H7 (cell line): ENCODE measurements at regions not wholly inside any gene's neighbourhood (a gene's known extent, or its start where the extent isn't known, plus 50 kb on each side); places are given as distances from the start of the nearest gene placed in this dataset.

Experiments
- DNase-seq: peaks from one replicate; pipeline ENCODE4 v3.0.0; 2012
- H3K27me3 ChIP-seq: 2 replicates; pipeline ENCODE4 v1.6.0; 2011; ENCODE audit warnings: mild to moderate bottlenecking, low read length; ENCODE audit not compliant: control insufficient read depth, insufficient read depth
- H3K36me3 ChIP-seq: replicated peaks from 2 replicates; pipeline ENCODE4 v1.5.1; 2011; ENCODE audit warnings: low read length; ENCODE audit not compliant: control insufficient read depth, insufficient read depth
- H3K4me3 ChIP-seq: 2 replicates; pipeline ENCODE4 v1.5.1; 2011; ENCODE audit warnings: low read depth, mild to moderate bottlenecking, control low read depth, low read length, moderate library complexity; ENCODE audit not compliant: insufficient read depth

DNA sequence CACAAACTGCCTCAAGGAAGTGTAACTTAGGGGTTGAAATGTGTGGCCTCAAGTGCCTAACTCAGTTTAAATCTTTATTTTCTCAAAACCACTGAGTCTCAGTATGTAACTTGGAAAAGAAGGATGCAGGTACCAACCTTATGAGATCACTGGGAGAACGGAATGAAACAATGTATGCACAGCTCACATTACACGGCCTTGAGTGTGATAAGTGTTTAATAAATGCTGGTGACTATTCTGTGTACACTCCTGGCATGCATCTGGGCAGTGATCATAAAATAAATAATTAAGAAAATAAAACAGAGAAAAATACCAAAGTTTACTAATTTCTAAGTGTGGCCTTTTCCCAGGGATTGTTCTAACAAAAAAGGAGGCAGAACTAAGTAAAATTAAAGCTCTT, 974.5 kb upstream of the FLRT2 start:
- no peaks in the 10 kb centered on the region for H3K27me3 ChIP-seq
- no peaks in the 10 kb centered on the region for H3K36me3 ChIP-seq
- no peak overlapping the region for H3K4me3 ChIP-seq
- DNase-seq: no peak

- Histone ChIP-seq H3K27me3 (no peaks in the 10 kb centered on the region), H3K4me3 (no peak overlapping the region), H3K36me3 (no peaks in the 10 kb centered on the region)
- DNase-seq: no peak
Observed at GRCh38 chr14:84566109-84566508, 963.8 kb upstream of the FLRT2 start.

DNA sequence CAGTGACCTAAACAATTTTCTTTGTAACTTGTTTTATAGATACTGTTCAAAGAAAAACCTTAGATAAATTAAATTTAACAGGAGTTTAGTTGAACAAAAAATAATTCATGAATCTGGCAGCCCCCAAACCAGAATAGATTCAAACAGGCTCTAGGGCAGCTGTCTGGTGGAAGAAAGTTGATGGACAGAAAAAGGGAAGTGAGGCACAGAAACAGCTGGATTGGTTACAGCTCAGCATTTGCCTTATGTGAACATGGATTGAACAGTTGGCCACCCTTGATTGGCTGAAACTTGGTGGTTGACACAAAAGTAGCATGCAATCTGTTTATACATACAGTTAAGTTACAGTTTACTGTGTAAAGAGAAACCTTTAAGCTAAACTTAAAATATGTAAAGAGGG, 954.3 kb upstream of the FLRT2 start:
- H3K36me3 ChIP-seq: no peaks in the 10 kb centered on the region
- H3K27me3 ChIP-seq: no peaks in the 10 kb centered on the region
- no peak for DNase-seq
- H3K4me3 ChIP-seq: no peak overlapping the region

- no peak for DNase-seq
- Histone ChIP-seq H3K27me3 (no peaks in the 10 kb centered on the region), H3K36me3 (no peaks in the 10 kb centered on the region), H3K4me3 (no peak overlapping the region)
Observed at GRCh38 chr14:84579292-84579691, 950.7 kb upstream of the FLRT2 start.

DNA sequence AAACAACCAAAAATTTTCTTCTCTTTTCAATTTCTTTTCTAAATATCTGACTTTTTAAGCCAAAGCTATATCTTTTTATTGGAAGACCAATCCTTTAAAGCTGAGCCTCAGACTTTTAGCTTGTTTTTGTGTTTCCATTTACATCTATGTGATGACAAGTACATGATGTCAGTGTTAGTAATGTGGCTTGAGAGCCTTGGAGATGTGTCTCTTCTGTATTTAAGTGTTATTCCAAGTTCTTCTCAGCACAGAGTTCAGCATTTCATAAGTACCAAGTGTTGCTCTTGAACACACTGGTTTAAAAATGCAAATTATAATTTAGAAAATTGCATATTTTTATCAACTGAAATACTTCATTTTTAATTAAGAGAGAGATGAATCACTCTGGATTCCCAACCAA, 948.9 kb upstream of the FLRT2 start:
- no peak for DNase-seq
- H3K36me3 ChIP-seq: no peaks in the 10 kb centered on the region
- no peaks in the 10 kb centered on the region for H3K27me3 ChIP-seq
- no peak overlapping the region for H3K4me3 ChIP-seq

DNA sequence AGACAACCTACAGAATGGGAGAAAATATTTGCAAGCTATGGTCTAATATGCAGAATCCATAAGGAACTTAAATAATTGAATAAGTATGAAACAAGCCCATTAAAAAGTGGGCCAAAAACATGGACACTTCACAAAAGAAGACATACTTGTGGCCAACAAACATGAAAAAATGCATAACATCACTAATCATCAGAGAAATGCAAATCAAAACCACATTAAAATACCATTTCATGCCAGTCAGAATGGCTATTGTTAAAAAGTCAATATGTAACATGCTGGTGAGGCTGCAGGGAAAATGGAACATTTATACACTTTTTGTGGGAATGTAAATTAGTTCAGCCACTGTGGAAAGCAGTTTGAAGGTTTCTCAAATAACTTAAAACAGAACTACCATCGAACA, 945.4 kb upstream of the FLRT2 start:
- Histone ChIP-seq H3K36me3 (no peaks in the 10 kb centered on the region), H3K4me3 (no peak overlapping the region), H3K27me3 (no peaks in the 10 kb centered on the region)
- DNase-seq: no peak

GRCh38 chr14:84591827-84592445, 938.0 kb upstream of the FLRT2 start:
- H3K4me3 ChIP-seq: no peak overlapping the region
- no peaks in the 10 kb centered on the region for H3K36me3 ChIP-seq
- no peak for DNase-seq

DNA sequence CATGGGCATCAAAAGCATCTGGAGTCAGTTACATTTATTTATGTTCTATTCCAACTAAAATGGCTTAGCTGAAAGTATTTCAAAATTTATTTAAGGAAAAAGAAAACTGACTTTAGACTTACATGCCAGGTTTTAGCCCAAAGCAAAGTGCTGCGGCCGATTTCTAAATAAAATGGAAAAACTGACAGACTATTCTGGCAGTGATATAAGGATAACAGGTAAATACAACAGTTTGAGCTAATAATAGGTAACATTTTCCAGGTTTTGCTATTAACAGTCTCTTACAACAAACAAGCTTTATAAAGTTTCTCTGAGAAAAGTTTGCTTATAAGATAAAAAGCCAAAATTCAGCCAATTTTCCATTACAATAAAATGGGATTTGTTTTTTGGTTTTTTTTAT, 937.2 kb upstream of the FLRT2 start:
- Histone ChIP-seq H3K27me3 (no peaks in the 10 kb centered on the region), H3K36me3 (no peaks in the 10 kb centered on the region), H3K4me3 (no peak overlapping the region)
- no peak for DNase-seq

More at GRCh38 chr14:84591827-84592445, 938.0 kb upstream of the FLRT2 start:
- no peaks in the 10 kb centered on the region for H3K27me3 ChIP-seq

DNA sequence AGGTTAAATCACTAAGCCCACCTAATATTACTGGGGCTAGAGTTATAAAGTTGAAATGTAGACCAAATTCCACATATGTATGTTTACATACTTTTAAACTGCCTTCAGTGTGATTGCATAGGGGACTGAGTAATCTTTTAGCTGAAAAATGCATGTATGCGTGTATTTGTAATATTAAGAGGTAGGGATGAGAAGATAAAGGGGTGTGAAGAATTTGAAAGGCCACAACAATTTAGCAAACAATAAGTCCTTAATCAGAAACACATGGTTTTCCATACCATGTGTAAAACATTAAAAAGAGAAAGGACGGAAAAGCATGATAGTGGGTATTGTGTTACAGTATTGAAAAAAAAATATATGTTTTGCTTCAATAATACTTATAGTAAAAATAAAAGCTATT, 919.9 kb upstream of the FLRT2 start:
- H3K27me3 ChIP-seq: no peaks in the 10 kb centered on the region
- DNase-seq: no peak
- H3K4me3 ChIP-seq: no peak overlapping the region
- no peaks in the 10 kb centered on the region for H3K36me3 ChIP-seq

DNA sequence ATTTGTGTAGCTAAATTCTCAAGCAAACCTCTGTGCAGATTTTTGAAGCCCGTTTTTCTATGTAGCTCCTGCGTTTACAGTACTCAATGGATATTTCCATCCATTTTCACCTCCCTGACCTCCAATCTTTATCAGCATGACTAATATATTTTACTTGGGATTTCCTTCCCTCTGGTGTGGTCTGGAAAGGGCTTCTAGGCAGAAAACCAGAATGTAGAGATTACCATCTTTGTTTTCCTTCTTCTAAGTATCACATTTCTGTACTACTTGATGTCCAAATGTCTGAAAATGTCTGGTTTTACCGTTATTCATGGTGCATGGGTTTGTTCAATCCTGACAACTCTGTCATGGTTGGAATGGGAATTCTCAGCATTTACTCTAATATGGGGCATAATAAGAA, 907.6 kb upstream of the FLRT2 start:
- Histone ChIP-seq H3K36me3 (no peaks in the 10 kb centered on the region), H3K27me3 (no peaks in the 10 kb centered on the region), H3K4me3 (no peak overlapping the region)
- DNase-seq: no peak

- H3K36me3 ChIP-seq: no peaks in the 10 kb centered on the region
- DNase-seq: no peak
Observed at GRCh38 chr14:84643446-84643845, 886.5 kb upstream of the FLRT2 start.

DNA sequence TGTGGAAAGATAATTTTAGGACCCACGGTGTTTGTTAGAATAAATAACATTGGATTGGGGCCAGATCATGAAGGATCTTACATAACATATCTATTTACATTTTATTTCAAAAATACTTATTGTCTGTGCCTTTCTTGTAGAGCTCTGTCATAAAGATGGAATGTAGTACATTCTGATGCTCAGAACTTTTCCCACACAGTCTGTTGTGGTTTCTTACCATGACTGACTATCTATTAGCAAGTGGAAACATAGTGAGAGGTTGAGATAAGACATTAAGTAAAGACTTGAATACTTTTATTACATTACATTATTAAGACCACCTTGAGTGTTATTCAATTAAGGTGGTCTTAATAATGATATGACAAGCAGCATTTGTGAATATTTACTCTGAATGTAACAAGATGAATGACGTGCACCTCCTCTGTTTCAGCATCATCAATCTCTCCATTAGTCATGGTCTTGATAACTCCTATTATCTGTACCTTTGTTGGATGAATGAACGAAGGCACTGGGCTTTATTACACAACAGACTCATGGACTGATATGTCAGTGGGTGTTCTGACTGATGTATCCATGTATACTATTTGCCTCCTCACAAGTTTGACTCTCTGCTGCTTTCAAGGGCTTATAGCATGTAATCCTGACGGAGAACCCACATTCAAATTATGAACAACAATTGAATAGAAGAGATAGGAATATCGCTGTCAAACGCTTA, 883.0 kb upstream of the FLRT2 start:
- no peaks in the 10 kb centered on the region; the same call in 1 of the 2 replicates for H3K27me3 ChIP-seq
- H3K4me3 ChIP-seq: no peak overlapping the region
- no peaks in the 10 kb centered on the region for H3K36me3 ChIP-seq
- no peak for DNase-seq

More at GRCh38 chr14:84643446-84643845, 886.5 kb upstream of the FLRT2 start:
- H3K4me3 ChIP-seq: no peak overlapping the region
- H3K27me3 ChIP-seq: peaks cover 3% of the 10 kb centered on the region; the same call in 1 of the 2 replicates

DNA sequence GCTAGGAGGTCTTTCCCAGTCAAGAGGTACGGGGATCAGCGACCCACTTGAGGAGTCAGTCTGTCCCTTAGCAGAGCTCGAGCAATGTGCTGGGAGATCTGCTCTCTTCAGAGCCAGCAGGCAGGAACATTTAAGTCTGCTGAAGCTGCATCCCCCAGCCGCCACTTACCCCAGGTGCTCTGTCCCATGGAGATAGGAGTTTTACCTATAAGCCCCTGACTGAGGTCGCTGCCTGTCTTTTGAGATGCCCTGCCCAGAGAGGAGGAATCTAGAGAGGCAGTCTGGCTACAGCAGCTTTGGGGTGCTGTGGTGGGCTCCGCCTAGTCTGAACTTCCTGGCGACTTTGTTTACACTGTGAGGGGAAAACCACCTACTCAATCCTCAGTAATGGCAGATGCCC, 874.9 kb upstream of the FLRT2 start:
- Histone ChIP-seq H3K36me3 (no peaks in the 10 kb centered on the region), H3K4me3 (no peak overlapping the region), H3K27me3 (no peaks in the 10 kb centered on the region)
- DNase-seq: no peak

- Histone ChIP-seq H3K36me3 (no peaks in the 10 kb centered on the region), H3K27me3 (no peaks in the 10 kb centered on the region), H3K4me3 (no peak overlapping the region)
- no peak for DNase-seq
Observed at GRCh38 chr14:84657911-84658310, 872.0 kb upstream of the FLRT2 start.

DNA sequence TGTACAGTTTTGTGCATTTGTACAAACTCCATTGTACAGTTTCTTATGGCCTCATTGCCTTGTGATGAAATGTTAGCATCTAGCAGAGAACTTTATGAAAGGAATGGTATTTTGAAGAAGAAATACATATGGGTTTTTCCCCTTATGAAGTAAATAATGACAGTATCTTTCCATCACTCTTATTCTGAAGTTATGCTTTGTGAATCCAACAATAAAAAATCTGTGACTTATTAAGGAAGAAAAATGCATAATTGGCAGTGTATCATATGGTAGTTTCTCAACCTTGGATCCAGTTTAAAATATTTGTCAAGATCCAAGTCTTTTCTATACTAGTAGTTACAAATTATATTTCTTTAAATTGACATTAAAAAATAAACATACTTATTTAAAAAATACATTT, 859.1 kb upstream of the FLRT2 start:
- no peak for DNase-seq
- Histone ChIP-seq H3K27me3 (no peaks in the 10 kb centered on the region), H3K4me3 (no peak overlapping the region), H3K36me3 (no peaks in the 10 kb centered on the region)
